B cell (primary cell): ENCODE measurements at regions not wholly inside any gene's neighbourhood (a gene's known extent, or its start where the extent isn't known, plus 50 kb on each side); places are given as distances from the start of the nearest gene placed in this dataset.

ENCODE experiments used
- ATAC-seq: fragments of 200-7000 bp; cut with Tn5 transposase; one replicate; pipeline ENCODE4 v1.10.0; 2021; ENCODE audit warnings: low read depth, mild to moderate bottlenecking, moderate number of reproducible peaks, moderate library complexity
- CTCF ChIA-PET: fragments of 350-600 bp; sonication (Branson Sonifier 250); formaldehyde crosslinking; loops from one replicate; lab custom pipeline; 2021; ENCODE audit warnings: antibody characterized with exemption, inconsistent platforms; lab: Charles Lee
- POLR2A ChIA-PET: fragments of 350-600 bp; sonication (Branson Sonifier 250); formaldehyde crosslinking; loops from one replicate; lab custom pipeline; 2021; ENCODE audit warnings: antibody characterized with exemption; lab: Charles Lee
- DNase-seq: peaks from one replicate; pipeline ENCODE4 v3.0.0; 2013
- H2AFZ ChIP-seq: 2 replicates; pipeline ENCODE4 v1.6.1; 2012; ENCODE audit warnings: mild to moderate bottlenecking, low read depth, low read length; ENCODE audit not compliant: insufficient read depth, poor library complexity, severe bottlenecking
- H3K27ac ChIP-seq, 2 donors: 1 replicate in 1 of 2; 2 replicates in 1 of 2; pipeline ENCODE4 v1.5.1; 2012 to 2013; ENCODE audit warnings: low read length in 2 of 2, mild to moderate bottlenecking in 2 of 2, moderate library complexity in 1 of 2
- H3K27me3 ChIP-seq, 4 experiments: fragments of 200-600 bp in 1 of 4; sonication (generic) in 1 of 4; replicated peaks in 1 of 4; 1 replicate in 2 of 4; 2 replicates in 2 of 4; pipeline versions ENCODE4 v1.6.1 to v1.7.0; 2013 to 2016; ENCODE audit warnings: low read length in 3 of 4, mild to moderate bottlenecking in 2 of 4, mixed read lengths in 1 of 4, moderate library complexity in 1 of 4; ENCODE audit not compliant: insufficient read depth in 4 of 4, control insufficient read depth in 3 of 4; ENCODE audit errors: control extremely low read depth in 1 of 4
- H3K36me3 ChIP-seq, 2 experiments: replicated peaks in 1 of 2; 1 replicate in 1 of 2; 2 replicates in 1 of 2; pipeline versions ENCODE4 v1.6.1 to v1.7.1; 2013; ENCODE audit warnings: low read length in 1 of 2; ENCODE audit not compliant: insufficient read depth in 2 of 2, control insufficient read depth in 1 of 2; ENCODE audit errors: control extremely low read depth in 1 of 2, extremely low read depth in 1 of 2
- H3K4me1 ChIP-seq, 2 donors: fragments of 200-600 bp in 1 of 2; sonication (generic) in 1 of 2; 1 replicate in 1 of 2; 2 replicates in 1 of 2; pipeline versions ENCODE4 v1.5.1 to v1.6.1; 2013 to 2017; ENCODE audit warnings: low read length in 2 of 2; ENCODE audit not compliant: control insufficient read depth in 2 of 2, insufficient read depth in 2 of 2
- H3K4me2 ChIP-seq: replicated peaks from 2 replicates; pipeline ENCODE3; 2012; ENCODE audit warnings: mild to moderate bottlenecking, low read depth, low read length; ENCODE audit not compliant: poor library complexity, severe bottlenecking
- H3K4me3 ChIP-seq, 5 experiments: fragments of 200-600 bp in 1 of 5; sonication (generic) in 1 of 5; 1 replicate in 3 of 5; 2 replicates in 2 of 5; pipeline versions ENCODE4 v1.5.1 to v1.7.0; 2011 to 2016; ENCODE audit warnings: low read length in 4 of 5, mild to moderate bottlenecking in 4 of 5, low read depth in 2 of 5, control low read depth in 1 of 5, moderate library complexity in 1 of 5; ENCODE audit not compliant: insufficient read depth in 1 of 5; ENCODE audit errors: control extremely low read depth in 1 of 5, extremely low read depth in 1 of 5
- H3K79me2 ChIP-seq: fragments of 200-600 bp; sonication (generic); one replicate; pipeline ENCODE4 v1.6.0; 2016; ENCODE audit warnings: low read length; ENCODE audit not compliant: control insufficient read depth, insufficient read depth
- H3K9ac ChIP-seq: fragments of 200-600 bp; sonication (generic); 2 replicates; pipeline ENCODE4 v1.6.1; 2017; ENCODE audit warnings: mild to moderate bottlenecking, low read length, moderate library complexity
- H3K9me3 ChIP-seq, 3 donors: one replicate each; pipeline versions ENCODE4 v1.6.1 to v1.7.1; 2013; ENCODE audit warnings: low read length in 2 of 3; ENCODE audit not compliant: control insufficient read depth in 2 of 3, insufficient read depth in 1 of 3; ENCODE audit errors: control extremely low read depth in 1 of 3
- H4K20me1 ChIP-seq: 2 replicates; pipeline ENCODE4 v1.6.0; 2012; ENCODE audit warnings: mild to moderate bottlenecking, low read length; ENCODE audit not compliant: insufficient read depth, control insufficient read depth, poor library complexity, severe bottlenecking
- H3K27ac Mint-ChIP-seq: one replicate; pipeline ENCODE4 v1.8.0; 2021; ENCODE audit warnings: mixed read lengths
- H3K27me3 Mint-ChIP-seq: one replicate; pipeline ENCODE4 v1.8.0; 2021; ENCODE audit warnings: mixed read lengths
- H3K4me1 Mint-ChIP-seq: one replicate; pipeline ENCODE4 v1.8.0; 2021; ENCODE audit warnings: mixed read lengths
- H3K4me3 Mint-ChIP-seq: one replicate; pipeline ENCODE4 v1.8.0; 2021; ENCODE audit warnings: mixed read lengths
- H3K9me3 Mint-ChIP-seq: one replicate; pipeline ENCODE4 v1.8.0; 2022; ENCODE audit warnings: mixed read lengths; ENCODE audit not compliant: insufficient read depth
- CTCF ChIP-seq: fragments of 200-600 bp; IDR thresholded peaks from one replicate; pipeline ENCODE4 v1.8.0; 2022; ENCODE audit warnings: antibody characterized with exemption, mild to moderate bottlenecking
- EZH2 ChIP-seq: IDR thresholded peaks from 2 replicates; pipeline ENCODE4 v1.6.1; 2012; ENCODE audit warnings: borderline replicate concordance, low read depth, mild to moderate bottlenecking, moderate library complexity, low read length; ENCODE audit not compliant: insufficient read depth, poor library complexity, severe bottlenecking
- WGBS: methylation state at CpG from one replicate; pipeline ENCODE4 v1.1.5; 2013; ENCODE audit warnings: missing lambda C conversion rate; ENCODE audit not compliant: insufficient coverage; 5-methylcytosine and 5-hydroxymethylcytosine counted together
- intact Hi-C: fragments of 100-400 bp; cut with micrococcal nuclease; formaldehyde crosslinking; loops from one replicate; pipeline ENCODE4 v1.10.0; 2022

GRCh38 chr12:34336619-34337465, 314.5 kb downstream of the ALG10 start:
- H3K4me3 Mint-ChIP-seq = no peak overlapping the region
- Histone ChIP-seq H2AFZ (no peak overlapping the region), H3K4me2 (no peak overlapping the region), H3K4me3 (no peak overlapping the region), H3K4me1 (no peaks in the 10 kb centered on the region), H4K20me1 (no peaks in the 10 kb centered on the region), H3K9ac (no peak overlapping the region), H3K27me3 (no peaks in the 10 kb centered on the region), H3K27ac (no peak overlapping the region), H3K9me3 (peaks cover 0 to 100% (median 5%) of the 10 kb centered on the region in 3 donors), H3K36me3 (no peaks in the 10 kb centered on the region), H3K79me2 (no peaks in the 10 kb centered on the region)
- no peak for ATAC-seq
- TF ChIP-seq EZH2 = no peak
- TF ChIP-seq CTCF = no peak
- intact Hi-C loops = no loop called here
- POLR2A ChIA-PET = no interaction called here
- H3K4me1 Mint-ChIP-seq = no peaks in the 10 kb centered on the region
- H3K27me3 Mint-ChIP-seq = no peaks in the 10 kb centered on the region
- no peak for DNase-seq
- no peak overlapping the region for H3K27ac Mint-ChIP-seq
- CTCF ChIA-PET = no interaction called here
- no peaks in the 10 kb centered on the region for H3K9me3 Mint-ChIP-seq
- WGBS = 78% methylated on average over 48 of the region's 53 CpGs

DNA sequence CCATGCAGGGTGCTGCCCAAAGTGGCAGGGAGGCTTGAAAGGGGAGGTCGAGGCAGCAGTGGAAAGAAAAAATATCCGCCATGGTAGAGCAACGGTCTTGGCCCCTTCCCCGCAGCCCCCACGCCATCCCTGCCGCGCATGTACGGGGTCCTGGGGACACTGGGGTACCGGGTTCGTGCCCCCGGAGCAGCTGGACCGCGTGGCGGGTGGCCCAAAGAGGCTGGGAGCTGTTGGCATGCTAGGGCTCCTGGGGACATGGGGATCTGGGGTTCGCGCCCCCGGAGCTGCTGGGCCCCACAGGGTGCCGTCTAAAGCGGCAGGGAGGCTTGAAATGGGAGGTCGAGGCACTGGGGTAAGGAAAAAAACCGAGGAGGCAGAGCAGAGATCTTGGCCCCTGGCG, 316.5 kb downstream of the ALG10 start:
- Histone ChIP-seq H3K79me2 (no peaks in the 10 kb centered on the region), H3K4me2 (no peak overlapping the region), H2AFZ (no peak overlapping the region), H3K36me3 (no peaks in the 10 kb centered on the region), H3K4me3 (no peak overlapping the region), H3K27me3 (no peaks in the 10 kb centered on the region), H3K4me1 (no peaks in the 10 kb centered on the region), H3K9me3 (peaks cover 0 to 100% (median 3%) of the 10 kb centered on the region in 3 donors), H3K9ac (no peak overlapping the region), H3K27ac (no peak overlapping the region), H4K20me1 (no peaks in the 10 kb centered on the region)
- no peaks in the 10 kb centered on the region for H3K4me1 Mint-ChIP-seq
- 75% methylated on average over 22 of the region's 22 CpGs for WGBS
- intact Hi-C loops = no loop called here
- ChIA-PET POLR2A (no interaction called here), CTCF (no interaction called here)
- no peaks in the 10 kb centered on the region for H3K9me3 Mint-ChIP-seq
- H3K27me3 Mint-ChIP-seq = no peaks in the 10 kb centered on the region
- no peak for TF ChIP-seq CTCF
- TF ChIP-seq EZH2 = no peak
- no peak for ATAC-seq
- no peak overlapping the region for H3K27ac Mint-ChIP-seq
- no peak for DNase-seq
- H3K4me3 Mint-ChIP-seq = no peak overlapping the region
